Keratinocyte (primary cell): ENCODE measurements at regions not wholly inside any gene's neighbourhood (a gene's known extent, or its start where the extent isn't known, plus 50 kb on each side); places are given as distances from the start of the nearest gene placed in this dataset.

Experiments
- DNase-seq: peaks from one replicate; pipeline ENCODE4 v3.0.0-alpha.2; 2011; ENCODE audit warnings: low read depth, missing footprints, low spot score
- FAIRE-seq: peaks from 2 replicates; lab custom pipeline; 2011; peaks lifted over from hg19 to GRCh38; lab: Jason Lieb, UNC
- H2AFZ ChIP-seq: 2 replicates; pipeline ENCODE4 v1.6.0; 2012; ENCODE audit warnings: low read length, control low read depth, inconsistent platforms; ENCODE audit not compliant: control insufficient read depth
- H3K27ac ChIP-seq: 2 replicates; pipeline ENCODE4 v1.5.1; 2011; ENCODE audit warnings: low read length; ENCODE audit not compliant: control insufficient read depth, insufficient read depth
- H3K27me3 ChIP-seq: 3 replicates; pipeline ENCODE4 v1.6.0; 2011; ENCODE audit warnings: low read length; ENCODE audit not compliant: control insufficient read depth, insufficient read depth; ENCODE audit errors: extremely low read depth
- H3K36me3 ChIP-seq, 2 experiments: 2 replicates in 1 of 2; 3 replicates in 1 of 2; pipeline ENCODE4 v1.5.1; 2011; ENCODE audit warnings: low read length in 2 of 2, mild to moderate bottlenecking in 1 of 2; ENCODE audit not compliant: control insufficient read depth in 2 of 2, insufficient read depth in 2 of 2; ENCODE audit errors: extremely low read depth in 1 of 2
- H3K4me1 ChIP-seq: 3 replicates; pipeline ENCODE4 v1.5.1; 2011; ENCODE audit warnings: low read length; ENCODE audit not compliant: control insufficient read depth, insufficient read depth; ENCODE audit errors: extremely low read depth
- H3K4me2 ChIP-seq: 3 replicates; pipeline ENCODE4 v1.6.0; 2011; ENCODE audit warnings: low read depth, low read length; ENCODE audit not compliant: control insufficient read depth, insufficient read depth; ENCODE audit errors: extremely low read depth
- H3K4me3 ChIP-seq, 3 experiments: fragments of 200-600 bp in 1 of 3; sonication (generic) in 1 of 3; 2 replicates in 2 of 3; 3 replicates in 1 of 3; pipeline ENCODE4 v1.5.1; 2011 to 2016; ENCODE audit warnings: low read length in 3 of 3, mild to moderate bottlenecking in 3 of 3, control low read depth in 2 of 3, inconsistent platforms in 1 of 3, low read depth in 1 of 3, mixed read lengths in 1 of 3, mixed run types in 1 of 3, moderate library complexity in 1 of 3; ENCODE audit not compliant: control insufficient read depth in 2 of 3, insufficient read depth in 2 of 3; ENCODE audit errors: extremely low read depth in 1 of 3
- H3K79me2 ChIP-seq: 2 replicates; pipeline ENCODE4 v1.6.0; 2012; ENCODE audit warnings: low read length; ENCODE audit not compliant: control insufficient read depth, insufficient read depth
- H3K9ac ChIP-seq: 3 replicates; pipeline ENCODE4 v1.6.0; 2011; ENCODE audit warnings: low read length; ENCODE audit not compliant: control insufficient read depth, insufficient read depth; ENCODE audit errors: extremely low read depth
- H3K9me1 ChIP-seq: 3 replicates; pipeline ENCODE4 v1.6.0; 2011; ENCODE audit warnings: low read length; ENCODE audit not compliant: control insufficient read depth, insufficient read depth; ENCODE audit errors: extremely low read depth
- H3K9me3 ChIP-seq: 2 replicates; pipeline ENCODE4 v1.5.1; 2012; ENCODE audit warnings: low read depth, low read length; ENCODE audit not compliant: control insufficient read depth
- H4K20me1 ChIP-seq: 3 replicates; pipeline ENCODE4 v1.6.0; 2011; ENCODE audit warnings: low read length; ENCODE audit not compliant: control insufficient read depth, insufficient read depth; ENCODE audit errors: extremely low read depth
- EZH2 ChIP-seq: IDR thresholded peaks from one replicate; pipeline ENCODE4 v1.6.1; 2012; ENCODE audit warnings: inconsistent platforms, mild to moderate bottlenecking, low read length, moderate library complexity
- dilution Hi-C: fragments of 300-500 bp; cut with MboI; formaldehyde crosslinking; loops from one replicate; pipeline ENCODE4 v1.7.0; 2020; ENCODE audit warnings: low sequenced_read_pairs; ENCODE audit not compliant: extremely low pct_ligation_motif_present
- TF ChIP-seq, protein P1 (sequence below), 3 experiments: IDR thresholded peaks in 1 of 3; conservative IDR thresholded peaks in 1 of 3; optimal IDR thresholded peaks in 1 of 3; 2 replicates in 2 of 3; 3 replicates in 1 of 3; pipeline versions ENCODE3 to v1.5.1; 2011; ENCODE audit warnings: low read length in 3 of 3, mild to moderate bottlenecking in 3 of 3, moderate library complexity in 2 of 3, control low read depth in 1 of 3, inconsistent platforms in 1 of 3; ENCODE audit not compliant: insufficient read depth in 2 of 3; ENCODE audit errors: extremely low read depth in 1 of 3

DNA sequence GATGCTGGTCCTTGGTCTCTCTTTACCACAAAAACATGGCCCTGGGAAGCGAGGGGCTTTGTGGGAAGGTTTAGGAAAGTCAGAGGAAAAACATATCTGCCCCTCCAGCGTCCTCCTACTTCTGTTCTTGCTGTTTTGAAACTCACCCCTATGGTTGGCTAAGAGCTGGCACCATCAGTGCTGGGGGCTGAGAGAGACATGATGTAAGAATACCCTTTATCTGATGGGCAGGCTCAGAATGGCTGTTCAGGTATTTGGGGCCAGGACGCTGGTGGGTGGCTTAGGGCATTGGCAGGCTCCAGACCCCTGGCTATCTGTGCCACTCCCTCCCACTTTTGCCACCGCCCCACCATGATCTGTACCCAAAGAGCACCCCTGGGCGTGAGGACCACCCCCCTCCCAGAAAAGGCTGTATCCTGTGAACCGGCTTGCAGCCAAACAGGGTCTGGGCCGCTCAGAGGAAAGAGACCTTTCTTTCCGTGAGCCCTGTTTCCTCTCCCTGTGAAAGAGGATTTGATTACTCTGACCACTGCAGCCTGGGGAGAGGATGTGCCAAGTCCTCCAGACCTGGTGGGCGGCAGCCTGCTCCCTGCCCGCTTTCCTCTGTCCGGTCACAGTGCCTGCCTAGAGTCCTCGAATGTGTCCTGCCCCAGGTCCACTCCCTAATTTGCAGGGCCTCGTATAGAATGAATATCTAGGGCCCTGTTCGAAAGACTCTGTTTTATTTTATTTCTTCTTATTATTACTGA, 61.3 kb upstream of the SLC6A6 start:
- Histone ChIP-seq H3K4me2 (no peak overlapping the region), H3K9ac (no peak overlapping the region), H3K4me3 (no peak overlapping the region), H3K27ac (no peak overlapping the region), H3K9me3 (no peaks in the 10 kb centered on the region), H3K79me2 (no peaks in the 10 kb centered on the region), H3K4me1 (peaks cover 9% of the 10 kb centered on the region), H3K27me3 (peaks cover 10% of the 10 kb centered on the region), H4K20me1 (no peaks in the 10 kb centered on the region), H2AFZ (no peak overlapping the region), H3K36me3 (no peaks in the 10 kb centered on the region), H3K9me1 (no peaks in the 10 kb centered on the region)
- no peak for FAIRE-seq
- no peak for DNase-seq
- TF ChIP-seq, protein P1, sequence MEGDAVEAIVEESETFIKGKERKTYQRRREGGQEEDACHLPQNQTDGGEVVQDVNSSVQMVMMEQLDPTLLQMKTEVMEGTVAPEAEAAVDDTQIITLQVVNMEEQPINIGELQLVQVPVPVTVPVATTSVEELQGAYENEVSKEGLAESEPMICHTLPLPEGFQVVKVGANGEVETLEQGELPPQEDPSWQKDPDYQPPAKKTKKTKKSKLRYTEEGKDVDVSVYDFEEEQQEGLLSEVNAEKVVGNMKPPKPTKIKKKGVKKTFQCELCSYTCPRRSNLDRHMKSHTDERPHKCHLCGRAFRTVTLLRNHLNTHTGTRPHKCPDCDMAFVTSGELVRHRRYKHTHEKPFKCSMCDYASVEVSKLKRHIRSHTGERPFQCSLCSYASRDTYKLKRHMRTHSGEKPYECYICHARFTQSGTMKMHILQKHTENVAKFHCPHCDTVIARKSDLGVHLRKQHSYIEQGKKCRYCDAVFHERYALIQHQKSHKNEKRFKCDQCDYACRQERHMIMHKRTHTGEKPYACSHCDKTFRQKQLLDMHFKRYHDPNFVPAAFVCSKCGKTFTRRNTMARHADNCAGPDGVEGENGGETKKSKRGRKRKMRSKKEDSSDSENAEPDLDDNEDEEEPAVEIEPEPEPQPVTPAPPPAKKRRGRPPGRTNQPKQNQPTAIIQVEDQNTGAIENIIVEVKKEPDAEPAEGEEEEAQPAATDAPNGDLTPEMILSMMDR (optimal IDR thresholded peaks at IDR 0.05 in 1 of 3, IDR thresholded peaks at IDR 0.05 in 1 of 3, conservative IDR thresholded peaks at IDR 0.05 in 1 of 3; ENCODE audit: extremely low read depth in 1 of 3, insufficient read depth in 2 of 3, low read length in 3 of 3), result no peak
- no peak for TF ChIP-seq EZH2
- dilution Hi-C loops, result no loop called here

DNA sequence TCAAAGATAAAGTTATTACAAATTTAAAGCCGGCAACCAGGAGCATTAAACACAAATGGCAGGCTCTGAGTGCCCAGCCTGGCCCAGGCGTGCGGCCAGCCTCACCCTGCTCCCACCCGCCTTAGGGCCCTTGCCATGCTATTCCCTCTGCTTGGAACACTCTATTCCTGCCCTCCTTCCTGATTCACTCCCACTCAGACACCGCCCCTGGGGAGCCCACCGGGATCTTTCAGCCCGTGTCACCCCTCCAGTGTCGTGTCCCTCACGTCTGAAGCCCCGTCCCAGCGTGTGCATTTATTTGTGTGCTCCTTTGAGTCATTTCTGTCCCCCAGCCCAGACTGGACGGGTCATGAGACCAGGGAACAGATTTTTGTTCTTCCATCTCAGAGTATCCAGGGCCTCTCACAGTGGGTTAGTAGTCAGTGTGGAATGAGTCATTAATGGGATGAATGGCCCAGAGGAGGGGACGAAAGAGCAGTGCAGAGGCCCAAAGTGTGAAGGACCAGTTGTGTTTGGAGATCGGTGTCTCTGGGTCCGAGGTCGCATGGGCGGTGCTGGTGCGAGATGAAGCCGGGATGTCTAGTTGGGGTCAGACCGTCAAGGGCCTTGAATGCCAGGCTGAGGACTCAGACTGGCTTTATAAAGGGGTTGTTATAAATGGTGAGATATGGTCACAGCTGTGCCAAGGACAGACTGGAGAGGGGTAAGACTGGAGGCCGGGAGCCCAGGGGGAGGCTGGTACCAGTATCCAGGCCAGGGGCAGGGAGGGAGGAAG, 58.9 kb upstream of the SLC6A6 start:
- DNase-seq, result no peak
- Histone ChIP-seq H3K4me1 (no peaks in the 10 kb centered on the region), H3K4me2 (no peak overlapping the region), H3K36me3 (no peaks in the 10 kb centered on the region), H3K4me3 (no peak overlapping the region), H3K9ac (no peak overlapping the region), H3K27me3 (peaks cover 15% of the 10 kb centered on the region), H4K20me1 (no peaks in the 10 kb centered on the region), H3K9me3 (no peaks in the 10 kb centered on the region), H2AFZ (no peak overlapping the region), H3K79me2 (no peaks in the 10 kb centered on the region), H3K9me1 (no peaks in the 10 kb centered on the region), H3K27ac (no peak overlapping the region)
- TF ChIP-seq EZH2, result no peak
- dilution Hi-C loops, result no loop called here
- FAIRE-seq, result no peak
